Thyroid gland (tissue), 4 donors: ENCODE measurements at regions not wholly inside any gene's neighbourhood (a gene's known extent, or its start where the extent isn't known, plus 50 kb on each side); places are given as distances from the start of the nearest gene placed in this dataset.

Experiments used
- POLR2A ChIP-seq, 2 donors: fragments of 450-650 bp; IDR thresholded peaks; one replicate each; pipeline ENCODE4 v1.6.1; 2017; ENCODE audit warnings: antibody characterized with exemption in 2 of 2, mild to moderate bottlenecking in 2 of 2, moderate library complexity in 1 of 2
- TF ChIP-seq, protein P1 (sequence below), 6 experiments: fragments of 200-600 bp in 3 of 6; fragments of 450-650 bp in 3 of 6; sonication (generic) in 3 of 6; IDR thresholded peaks; one replicate each; pipeline ENCODE4 v1.5.1; 2016 to 2019; ENCODE audit warnings: antibody characterized with exemption in 6 of 6, mild to moderate bottlenecking in 2 of 6, inconsistent platforms in 1 of 6, moderate library complexity in 1 of 6

DNA sequence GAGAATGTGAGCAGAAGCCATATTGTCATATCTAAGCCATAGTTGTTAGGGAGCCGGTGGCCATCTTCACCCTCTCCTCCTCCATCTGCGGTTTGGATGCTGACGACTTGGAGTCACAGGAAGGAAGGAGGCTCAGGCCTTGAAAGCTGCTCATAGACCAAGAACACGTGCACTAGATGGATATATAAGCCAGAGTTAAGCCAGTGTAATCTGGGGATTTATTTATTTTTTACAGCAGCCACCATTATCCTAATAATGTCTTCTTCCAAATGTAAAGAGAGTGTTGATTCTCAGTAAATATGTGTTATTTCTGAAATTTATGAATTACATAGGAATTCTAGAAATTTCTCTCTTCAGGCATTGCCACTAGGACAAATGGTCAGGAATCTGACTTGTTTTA lies 689.9 kb downstream of the QKI start:
- TF ChIP-seq, protein P1, sequence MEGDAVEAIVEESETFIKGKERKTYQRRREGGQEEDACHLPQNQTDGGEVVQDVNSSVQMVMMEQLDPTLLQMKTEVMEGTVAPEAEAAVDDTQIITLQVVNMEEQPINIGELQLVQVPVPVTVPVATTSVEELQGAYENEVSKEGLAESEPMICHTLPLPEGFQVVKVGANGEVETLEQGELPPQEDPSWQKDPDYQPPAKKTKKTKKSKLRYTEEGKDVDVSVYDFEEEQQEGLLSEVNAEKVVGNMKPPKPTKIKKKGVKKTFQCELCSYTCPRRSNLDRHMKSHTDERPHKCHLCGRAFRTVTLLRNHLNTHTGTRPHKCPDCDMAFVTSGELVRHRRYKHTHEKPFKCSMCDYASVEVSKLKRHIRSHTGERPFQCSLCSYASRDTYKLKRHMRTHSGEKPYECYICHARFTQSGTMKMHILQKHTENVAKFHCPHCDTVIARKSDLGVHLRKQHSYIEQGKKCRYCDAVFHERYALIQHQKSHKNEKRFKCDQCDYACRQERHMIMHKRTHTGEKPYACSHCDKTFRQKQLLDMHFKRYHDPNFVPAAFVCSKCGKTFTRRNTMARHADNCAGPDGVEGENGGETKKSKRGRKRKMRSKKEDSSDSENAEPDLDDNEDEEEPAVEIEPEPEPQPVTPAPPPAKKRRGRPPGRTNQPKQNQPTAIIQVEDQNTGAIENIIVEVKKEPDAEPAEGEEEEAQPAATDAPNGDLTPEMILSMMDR (IDR thresholded peaks at IDR 0.05), result no peak
- TF ChIP-seq POLR2A (IDR thresholded peaks at IDR 0.05), result no peak
